ENCODE measurements at regions not wholly inside any gene's neighbourhood (a gene's known extent, or its start where the extent isn't known, plus 50 kb on each side); places are given as distances from the start of the nearest gene placed in this dataset.
"Not testable (repeated sequence)": the region's sequence is repeated elsewhere in the genome, so short reads cannot be mapped to it uniquely, and the experiment has no call there.

- no peaks in the 10 kb centered on the region for H3K4me1 ChIP-seq
- WGBS, 5 donors, result 80 to 90% (median 82%) methylated on average over 5 of the region's 5 CpGs
- H3K27me3 ChIP-seq, result no peaks in the 10 kb centered on the region
These were observed 181.8 kb downstream of the MIAT start for GRCh38 chr22:26839216-26839615.

GRCh38 chr22:26840770-26841169, 183.4 kb downstream of the MIAT start:
- H3K4me3 ChIP-seq; H3K4me1 ChIP-seq; H3K9me3 ChIP-seq; intact Hi-C loops (cut with DNase I; ENCODE audit: low total_unique reads); H3K27me3 ChIP-seq; H3K27ac ChIP-seq; H3K36me3 ChIP-seq; DNase-seq: not testable (repeated sequence)
- 80 to 97% (median 91%) methylated on average over 3 of the region's 3 CpGs for WGBS, 5 donors

More at GRCh38 chr22:26839216-26839615, 181.8 kb downstream of the MIAT start:
- TF ChIP-seq CTCF (IDR thresholded peaks at IDR 0.05), result no peak
- TF ChIP-seq EP300 (IDR thresholded peaks at IDR 0.05), result no peak
- no peak for TF ChIP-seq POLR2AphosphoS5 (IDR thresholded peaks at IDR 0.05)
- no peak for TF ChIP-seq POLR2A (IDR thresholded peaks at IDR 0.05)
- Histone ChIP-seq H3K4me3 (no peak overlapping the region), H3K27ac (no peak overlapping the region), H3K36me3 (no peaks in the 10 kb centered on the region), H3K9me3 (no peaks in the 10 kb centered on the region)
- no peak for DNase-seq
- intact Hi-C loops (cut with DNase I; ENCODE audit: low total_unique reads), result no loop called here

- 37 to 54% (median 50%) methylated on average over 5 of the region's 5 CpGs for WGBS, 5 donors
- DNase-seq, result no peak
- Histone ChIP-seq H3K4me3 (no peak overlapping the region), H3K9me3 (no peaks in the 10 kb centered on the region), H3K4me1 (no peaks in the 10 kb centered on the region), H3K36me3 (no peaks in the 10 kb centered on the region), H3K27ac (no peak overlapping the region), H3K27me3 (no peaks in the 10 kb centered on the region)
- intact Hi-C loops (cut with DNase I; ENCODE audit: low total_unique reads), result no loop called here
- TF ChIP-seq CTCF (IDR thresholded peaks at IDR 0.05) (no peak), POLR2A (IDR thresholded peaks at IDR 0.05) (no peak)
These were observed 184.7 kb downstream of the MIAT start for GRCh38 chr22:26842103-26842502.

- H3K4me3 ChIP-seq, result no peak overlapping the region
- no peaks in the 10 kb centered on the region for H3K36me3 ChIP-seq
- no peaks in the 10 kb centered on the region for H3K4me1 ChIP-seq
- H3K27ac ChIP-seq, result no peak overlapping the region
- no peaks in the 10 kb centered on the region for H3K27me3 ChIP-seq
- DNase-seq, result peak in 1 of 2 donors; percentile 36
- intact Hi-C loops (cut with DNase I; ENCODE audit: low total_unique reads), result no loop called here
- 43 to 48% (median 47%) methylated on average over 10 of the region's 10 CpGs for WGBS, 5 donors
- H3K9me3 ChIP-seq, result no peaks in the 10 kb centered on the region
- no peak for TF ChIP-seq POLR2AphosphoS5 (IDR thresholded peaks at IDR 0.05)
- TF ChIP-seq EP300 (IDR thresholded peaks at IDR 0.05), result no peak
These were observed 187.8 kb downstream of the MIAT start for GRCh38 chr22:26845021-26845743.

DNA sequence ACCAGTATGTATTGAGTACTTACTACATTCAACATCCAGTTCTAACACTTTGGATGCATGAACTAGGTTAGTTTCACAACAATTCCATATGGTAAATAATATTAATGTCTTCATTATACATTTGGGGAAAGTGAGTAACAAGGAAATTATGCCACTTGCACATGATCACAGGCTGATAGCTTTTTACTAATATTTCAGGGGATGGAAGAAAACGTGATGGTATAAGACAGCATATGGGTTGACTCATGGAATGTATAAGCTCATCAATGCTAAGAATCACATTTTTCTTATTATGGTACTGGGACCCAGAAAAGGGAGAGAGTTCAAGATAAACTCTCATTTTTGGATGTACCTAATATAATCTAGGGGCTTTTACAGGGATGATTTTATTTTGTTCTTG, 188.7 kb downstream of the MIAT start:
- TF ChIP-seq POLR2A (IDR thresholded peaks at IDR 0.05) (no peak), EP300 (IDR thresholded peaks at IDR 0.05) (no peak), CTCF (IDR thresholded peaks at IDR 0.05) (no peak), POLR2AphosphoS5 (IDR thresholded peaks at IDR 0.05) (no peak)
- Histone ChIP-seq H3K4me1 (no peaks in the 10 kb centered on the region), H3K27me3 (no peaks in the 10 kb centered on the region), H3K9me3 (no peaks in the 10 kb centered on the region), H3K4me3 (no peak overlapping the region), H3K36me3 (no peaks in the 10 kb centered on the region), H3K27ac (no peak overlapping the region)
- 68 to 92% (median 84%) methylated on average over 1 of the region's 1 CpG for WGBS, 5 donors
- intact Hi-C loops (cut with DNase I; ENCODE audit: low total_unique reads), result no loop called here
- DNase-seq, result no peak

Measured in stomach (tissue), 8 donors.